GM18507 (cell line): ENCODE measurements at regions not wholly inside any gene's neighbourhood (a gene's known extent, or its start where the extent isn't known, plus 50 kb on each side); places are given as distances from the start of the nearest gene placed in this dataset.

Source experiments
- DNase-seq: peaks from one replicate; pipeline ENCODE4 v3.0.0; 2011; ENCODE audit warnings: low read depth; ENCODE audit not compliant: insufficient read length; ENCODE audit errors: extremely low spot score
- FAIRE-seq: peaks from 2 replicates; lab custom pipeline; 2011; peaks lifted over from hg19 to GRCh38; lab: Jason Lieb, UNC

- FAIRE-seq (no peak), DNase-seq (no peak)
Observed at GRCh38 chr3:102529452-102529851, 94.6 kb downstream of the ZPLD1 start.

GRCh38 chr3:102530415-102531181 is 95.8 kb downstream of the ZPLD1 start:
- DNase-seq (no peak), FAIRE-seq (no peak)

- DNase-seq: no peak
- no peak for FAIRE-seq
Observed at GRCh38 chr3:102531686-102532085, 96.9 kb downstream of the ZPLD1 start.

GRCh38 chr3:102532901-102533300 is 98.1 kb downstream of the ZPLD1 start:
- no peak for FAIRE-seq
- DNase-seq: no peak

- FAIRE-seq: no peak
- DNase-seq: no peak
Observed at GRCh38 chr3:102533784-102534183, 99.0 kb downstream of the ZPLD1 start.

GRCh38 chr3:102536456-102536855 is 101.6 kb downstream of the ZPLD1 start:
- peak; percentile 62 for FAIRE-seq
- DNase-seq: no peak

GRCh38 chr3:102537123-102537522 is 102.3 kb downstream of the ZPLD1 start:
- FAIRE-seq (no peak), DNase-seq (no peak)

- DNase-seq (no peak), FAIRE-seq (no peak)
Observed at GRCh38 chr3:102544741-102545140, 109.9 kb downstream of the ZPLD1 start.

GRCh38 chr3:102545276-102545675 is 110.5 kb downstream of the ZPLD1 start:
- DNase-seq: no peak
- FAIRE-seq: no peak

GRCh38 chr3:102553876-102554275 is 119.1 kb downstream of the ZPLD1 start:
- FAIRE-seq: no peak
- no peak for DNase-seq

- DNase-seq: no peak
- FAIRE-seq: no peak
Observed at GRCh38 chr3:102570511-102570910, 135.7 kb downstream of the ZPLD1 start.

- DNase-seq (no peak), FAIRE-seq (no peak)
Observed at GRCh38 chr3:102571006-102571405, 136.2 kb downstream of the ZPLD1 start.

- DNase-seq (no peak), FAIRE-seq (no peak)
Observed at GRCh38 chr3:102571720-102572384, 137.0 kb downstream of the ZPLD1 start.

- no peak for FAIRE-seq
- DNase-seq: no peak
Observed at GRCh38 chr3:102573483-102574028, 138.7 kb downstream of the ZPLD1 start.

- no peak for FAIRE-seq
- DNase-seq: no peak
Observed at GRCh38 chr3:102574355-102574754, 139.5 kb downstream of the ZPLD1 start.

GRCh38 chr3:102576651-102577050 is 141.8 kb downstream of the ZPLD1 start:
- no peak for FAIRE-seq
- no peak for DNase-seq

GRCh38 chr3:102577082-102577789 is 142.4 kb downstream of the ZPLD1 start:
- DNase-seq: no peak
- FAIRE-seq: no peak

GRCh38 chr3:102580760-102581159 is 145.9 kb downstream of the ZPLD1 start:
- no peak for FAIRE-seq

GRCh38 chr3:102586485-102586884 is 151.7 kb downstream of the ZPLD1 start:
- DNase-seq (no peak), FAIRE-seq (no peak)

More at GRCh38 chr3:102580760-102581159, 145.9 kb downstream of the ZPLD1 start:
- no peak for DNase-seq
